A673 (cell line): ENCODE measurements at regions not wholly inside any gene's neighbourhood (a gene's known extent, or its start where the extent isn't known, plus 50 kb on each side); places are given as distances from the start of the nearest gene placed in this dataset.

ENCODE experiments used
- BruUV-seq: library from RNA; stranded (reverse); fragments of 400-500 nt; replicated peaks from 2 replicates; lab custom pipeline; 2021; lab: Mats Ljungman, UMichigan
- CTCF ChIA-PET: fragments of 300-600 bp; sonication (Branson Sonifier 250); formaldehyde crosslinking; loops from one replicate; lab custom pipeline; 2022; ENCODE audit warnings: antibody characterized with exemption; lab: Charles Lee
- POLR2A ChIA-PET: fragments of 300-600 bp; sonication (Branson Sonifier 250); formaldehyde crosslinking; loops from one replicate; lab custom pipeline; 2022; ENCODE audit warnings: antibody characterized with exemption; ENCODE audit not compliant: low non-redundant PET; lab: Charles Lee
- DNase-seq: peaks from one replicate; pipeline ENCODE4 v3.0.0-alpha.2; 2015; ENCODE audit warnings: low spot score
- H3K27ac ChIP-seq: fragments of 200-600 bp; sonication (generic); 2 replicates; pipeline ENCODE4 v1.5.1; 2016; ENCODE audit warnings: mixed run types, low read depth, mild to moderate bottlenecking, mixed read lengths, antibody characterized with exemption, low read length; ENCODE audit not compliant: poor library complexity, severe bottlenecking
- H3K27me3 ChIP-seq: fragments of 200-600 bp; sonication (generic); replicated peaks from 2 replicates; pipeline ENCODE4 v1.6.1; 2017; ENCODE audit warnings: mixed run types, low read depth, mild to moderate bottlenecking, mixed read lengths, antibody characterized with exemption, low read length; ENCODE audit not compliant: insufficient read depth, poor library complexity
- H3K36me3 ChIP-seq: fragments of 200-600 bp; sonication (generic); 2 replicates; pipeline ENCODE4 v1.6.1; 2016; ENCODE audit warnings: mixed run types, mild to moderate bottlenecking, mixed read lengths, antibody characterized with exemption, low read length; ENCODE audit not compliant: insufficient read depth, poor library complexity, severe bottlenecking
- H3K4me1 ChIP-seq: fragments of 200-600 bp; sonication (generic); 2 replicates; pipeline ENCODE4 v1.6.1; 2017; ENCODE audit warnings: mixed run types, mild to moderate bottlenecking, mixed read lengths, antibody characterized with exemption, low read length; ENCODE audit not compliant: insufficient read depth, poor library complexity, severe bottlenecking
- H3K4me3 ChIP-seq: fragments of 200-600 bp; sonication (generic); 2 replicates; pipeline ENCODE4 v1.5.1; 2016; ENCODE audit warnings: low read depth, mixed run types, mild to moderate bottlenecking, mixed read lengths, low read length; ENCODE audit not compliant: poor library complexity, severe bottlenecking
- H3K9me3 ChIP-seq: fragments of 200-600 bp; sonication (generic); 2 replicates; pipeline ENCODE4 v1.6.1; 2016; ENCODE audit warnings: mixed run types, low read depth, mild to moderate bottlenecking, mixed read lengths, antibody characterized with exemption, low read length; ENCODE audit not compliant: poor library complexity, severe bottlenecking
- EZH2 ChIP-seq: fragments of 200-600 bp; sonication (generic); IDR thresholded peaks from 2 replicates; pipeline ENCODE4 v1.6.1; 2017; ENCODE audit warnings: borderline replicate concordance, low read depth, mild to moderate bottlenecking, mixed read lengths, antibody characterized with exemption, low read length; ENCODE audit not compliant: poor library complexity, severe bottlenecking
- intact Hi-C: fragments of 100-400 bp; cut with micrococcal nuclease; formaldehyde crosslinking; loops from one replicate; pipeline ENCODE4 v1.10.0; 2022; ENCODE audit not compliant: unreplicated experiment
- TF ChIP-seq, protein P1 (sequence below): fragments of 300-800, 200-600 bp; sonication (generic); conservative IDR thresholded peaks from 2 replicates; pipeline ENCODE4 v1.5.1; 2017; ENCODE audit warnings: low read depth, mild to moderate bottlenecking, antibody characterized with exemption, low read length, moderate library complexity, mixed read lengths

GRCh38 chr16:8481810-8482209 is 108.5 kb downstream of the TMEM114 start:
- Histone ChIP-seq H3K9me3 (no peaks in the 10 kb centered on the region), H3K27me3 (peaks cover 7% of the 10 kb centered on the region), H3K4me1 (no peaks in the 10 kb centered on the region), H3K4me3 (no peak overlapping the region), H3K27ac (no peak overlapping the region), H3K36me3 (no peaks in the 10 kb centered on the region)
- CTCF ChIA-PET = no interaction called here
- no peak for DNase-seq
- POLR2A ChIA-PET = no interaction called here
- TF ChIP-seq, protein P1, sequence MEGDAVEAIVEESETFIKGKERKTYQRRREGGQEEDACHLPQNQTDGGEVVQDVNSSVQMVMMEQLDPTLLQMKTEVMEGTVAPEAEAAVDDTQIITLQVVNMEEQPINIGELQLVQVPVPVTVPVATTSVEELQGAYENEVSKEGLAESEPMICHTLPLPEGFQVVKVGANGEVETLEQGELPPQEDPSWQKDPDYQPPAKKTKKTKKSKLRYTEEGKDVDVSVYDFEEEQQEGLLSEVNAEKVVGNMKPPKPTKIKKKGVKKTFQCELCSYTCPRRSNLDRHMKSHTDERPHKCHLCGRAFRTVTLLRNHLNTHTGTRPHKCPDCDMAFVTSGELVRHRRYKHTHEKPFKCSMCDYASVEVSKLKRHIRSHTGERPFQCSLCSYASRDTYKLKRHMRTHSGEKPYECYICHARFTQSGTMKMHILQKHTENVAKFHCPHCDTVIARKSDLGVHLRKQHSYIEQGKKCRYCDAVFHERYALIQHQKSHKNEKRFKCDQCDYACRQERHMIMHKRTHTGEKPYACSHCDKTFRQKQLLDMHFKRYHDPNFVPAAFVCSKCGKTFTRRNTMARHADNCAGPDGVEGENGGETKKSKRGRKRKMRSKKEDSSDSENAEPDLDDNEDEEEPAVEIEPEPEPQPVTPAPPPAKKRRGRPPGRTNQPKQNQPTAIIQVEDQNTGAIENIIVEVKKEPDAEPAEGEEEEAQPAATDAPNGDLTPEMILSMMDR = no peak
- TF ChIP-seq EZH2 = no peak
- no TSS peak for BruUV-seq
- intact Hi-C loops = no loop called here

- TF ChIP-seq EZH2 = no peak
- TF ChIP-seq, protein P1 = no peak
- no peak overlapping the region for H3K27ac ChIP-seq
- H3K9me3 ChIP-seq = no peaks in the 10 kb centered on the region
- H3K4me1 ChIP-seq = no peaks in the 10 kb centered on the region
- ChIA-PET CTCF (no interaction called here), POLR2A (no interaction called here)
- BruUV-seq = no TSS peak
- H3K36me3 ChIP-seq = no peaks in the 10 kb centered on the region
- no peak for DNase-seq
- intact Hi-C loops = no loop called here
- no peak overlapping the region for H3K4me3 ChIP-seq
- H3K27me3 ChIP-seq = peaks cover 15% of the 10 kb centered on the region
These were observed 113.5 kb downstream of the TMEM114 start for GRCh38 chr16:8476824-8477223.

GRCh38 chr16:8474587-8474986 is 115.7 kb downstream of the TMEM114 start:
- ChIA-PET POLR2A (no interaction called here), CTCF (no interaction called here)
- H3K36me3 ChIP-seq = no peaks in the 10 kb centered on the region
- no peak overlapping the region for H3K27ac ChIP-seq
- no peaks in the 10 kb centered on the region for H3K4me1 ChIP-seq
- peaks cover 15% of the 10 kb centered on the region for H3K27me3 ChIP-seq
- TF ChIP-seq, protein P1 = no peak
- TF ChIP-seq EZH2 = no peak
- no peak for DNase-seq
- intact Hi-C loops = no loop called here
- BruUV-seq = no TSS peak
- H3K9me3 ChIP-seq = no peaks in the 10 kb centered on the region
- no peak overlapping the region for H3K4me3 ChIP-seq
